ENCODE measurements at regions not wholly inside any gene's neighbourhood (a gene's known extent, or its start where the extent isn't known, plus 50 kb on each side); places are given as distances from the start of the nearest gene placed in this dataset.

DNA sequence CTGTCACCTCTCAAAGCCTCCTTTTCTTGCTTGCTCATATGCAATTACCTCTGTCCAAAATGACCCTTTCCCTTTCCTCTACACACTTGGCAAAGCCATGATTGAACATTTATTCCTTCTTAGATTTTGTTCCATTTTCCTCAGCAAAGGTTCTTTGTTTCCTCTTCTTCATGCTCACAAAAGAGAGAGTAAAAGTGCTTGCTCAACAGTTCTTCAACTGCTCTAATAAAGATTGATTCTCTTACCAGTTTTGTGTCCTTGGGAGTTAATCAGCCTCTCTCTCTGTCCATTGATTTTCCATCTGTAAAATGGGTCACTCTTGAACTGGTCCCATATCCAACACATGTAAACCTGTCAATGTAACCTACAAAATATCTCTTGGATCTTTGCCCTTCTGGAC lies 186.4 kb downstream of the WNT5A start:
- no peaks in the 10 kb centered on the region for H4K20me1 ChIP-seq (ENCODE audit: insufficient read depth, low read length, poor library complexity, severe bottlenecking)
- H3K9me2 ChIP-seq (replicated peaks; ENCODE audit: low read depth, low read length), result no peaks in the 10 kb centered on the region
- H3K9me3 ChIP-seq (ENCODE audit: insufficient read depth, low read depth, low read length), result no peaks in the 10 kb centered on the region
- H3K36me3 ChIP-seq (ENCODE audit: insufficient read depth, low read length), result no peaks in the 10 kb centered on the region
- no peak overlapping the region for H2AFZ ChIP-seq (ENCODE audit: low read length)
- no peaks in the 10 kb centered on the region for H3F3A ChIP-seq (ENCODE audit: low read depth)
- no peaks in the 10 kb centered on the region for H3K4me1 ChIP-seq (ENCODE audit: insufficient read depth, low read length, poor library complexity, severe bottlenecking)
- H3K27me3 ChIP-seq (ENCODE audit: insufficient read depth, low read length, poor library complexity, severe bottlenecking), result no peaks in the 10 kb centered on the region
- H3K4me2 ChIP-seq (ENCODE audit: low read depth, low read length, poor library complexity, severe bottlenecking), result no peak overlapping the region
- no peak overlapping the region for H3K4me3 ChIP-seq (ENCODE audit: low read length, poor library complexity, severe bottlenecking)
- no peaks in the 10 kb centered on the region for H3K79me2 ChIP-seq (ENCODE audit: insufficient read depth, low read length)
- TF ChIP-seq EZH2phosphoT487 (IDR thresholded peaks at IDR 0.05; ENCODE audit: borderline replicate concordance), result no peak
- TF ChIP-seq, protein P1, sequence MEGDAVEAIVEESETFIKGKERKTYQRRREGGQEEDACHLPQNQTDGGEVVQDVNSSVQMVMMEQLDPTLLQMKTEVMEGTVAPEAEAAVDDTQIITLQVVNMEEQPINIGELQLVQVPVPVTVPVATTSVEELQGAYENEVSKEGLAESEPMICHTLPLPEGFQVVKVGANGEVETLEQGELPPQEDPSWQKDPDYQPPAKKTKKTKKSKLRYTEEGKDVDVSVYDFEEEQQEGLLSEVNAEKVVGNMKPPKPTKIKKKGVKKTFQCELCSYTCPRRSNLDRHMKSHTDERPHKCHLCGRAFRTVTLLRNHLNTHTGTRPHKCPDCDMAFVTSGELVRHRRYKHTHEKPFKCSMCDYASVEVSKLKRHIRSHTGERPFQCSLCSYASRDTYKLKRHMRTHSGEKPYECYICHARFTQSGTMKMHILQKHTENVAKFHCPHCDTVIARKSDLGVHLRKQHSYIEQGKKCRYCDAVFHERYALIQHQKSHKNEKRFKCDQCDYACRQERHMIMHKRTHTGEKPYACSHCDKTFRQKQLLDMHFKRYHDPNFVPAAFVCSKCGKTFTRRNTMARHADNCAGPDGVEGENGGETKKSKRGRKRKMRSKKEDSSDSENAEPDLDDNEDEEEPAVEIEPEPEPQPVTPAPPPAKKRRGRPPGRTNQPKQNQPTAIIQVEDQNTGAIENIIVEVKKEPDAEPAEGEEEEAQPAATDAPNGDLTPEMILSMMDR (conservative IDR thresholded peaks at IDR 0.05; ENCODE audit: low read length), result no peak
- no peak overlapping the region for H3K9ac ChIP-seq (ENCODE audit: low read depth, low read length, poor library complexity, severe bottlenecking)

DNA sequence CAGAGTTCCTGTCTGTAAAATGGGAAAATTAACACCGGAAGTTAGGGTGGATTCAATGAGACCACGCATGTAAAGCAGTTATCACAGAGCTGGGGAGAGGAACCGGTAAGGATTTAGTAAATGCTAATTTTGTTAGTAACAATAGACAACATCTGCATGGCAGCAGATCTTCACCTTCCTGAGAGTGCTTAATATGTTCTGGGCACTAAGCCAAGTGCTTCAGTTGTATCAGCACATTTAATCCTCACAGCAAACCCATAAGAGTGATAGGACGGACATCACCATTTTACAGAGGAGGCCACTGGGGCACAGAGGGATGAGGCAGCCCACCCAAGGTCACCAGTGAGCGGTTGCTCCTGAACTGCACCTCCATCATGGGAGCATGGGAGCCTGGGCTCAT lies 189.4 kb downstream of the WNT5A start:
- no peaks in the 10 kb centered on the region for H4K20me1 ChIP-seq (ENCODE audit: insufficient read depth, low read length, poor library complexity, severe bottlenecking)
- H3K27me3 ChIP-seq (ENCODE audit: insufficient read depth, low read length, poor library complexity, severe bottlenecking), result no peaks in the 10 kb centered on the region
- no peaks in the 10 kb centered on the region for H3K4me1 ChIP-seq (ENCODE audit: insufficient read depth, low read length, poor library complexity, severe bottlenecking)
- H3K9me3 ChIP-seq (ENCODE audit: insufficient read depth, low read depth, low read length), result no peaks in the 10 kb centered on the region
- no peak for TF ChIP-seq EZH2phosphoT487 (IDR thresholded peaks at IDR 0.05; ENCODE audit: borderline replicate concordance)
- TF ChIP-seq, protein P1 (conservative IDR thresholded peaks at IDR 0.05; ENCODE audit: low read length), result no peak
- no peaks in the 10 kb centered on the region for H3K79me2 ChIP-seq (ENCODE audit: insufficient read depth, low read length)
- H3K4me3 ChIP-seq (ENCODE audit: low read length, poor library complexity, severe bottlenecking), result no peak overlapping the region
- H3K9ac ChIP-seq (ENCODE audit: low read depth, low read length, poor library complexity, severe bottlenecking), result no peak overlapping the region
- no peaks in the 10 kb centered on the region for H3K36me3 ChIP-seq (ENCODE audit: insufficient read depth, low read length)
- H2AFZ ChIP-seq (ENCODE audit: low read length), result no peak overlapping the region
- no peaks in the 10 kb centered on the region for H3K9me2 ChIP-seq (replicated peaks; ENCODE audit: low read depth, low read length)
- no peaks in the 10 kb centered on the region for H3F3A ChIP-seq (ENCODE audit: low read depth)
- H3K4me2 ChIP-seq (ENCODE audit: low read depth, low read length, poor library complexity, severe bottlenecking), result no peak overlapping the region

DNA sequence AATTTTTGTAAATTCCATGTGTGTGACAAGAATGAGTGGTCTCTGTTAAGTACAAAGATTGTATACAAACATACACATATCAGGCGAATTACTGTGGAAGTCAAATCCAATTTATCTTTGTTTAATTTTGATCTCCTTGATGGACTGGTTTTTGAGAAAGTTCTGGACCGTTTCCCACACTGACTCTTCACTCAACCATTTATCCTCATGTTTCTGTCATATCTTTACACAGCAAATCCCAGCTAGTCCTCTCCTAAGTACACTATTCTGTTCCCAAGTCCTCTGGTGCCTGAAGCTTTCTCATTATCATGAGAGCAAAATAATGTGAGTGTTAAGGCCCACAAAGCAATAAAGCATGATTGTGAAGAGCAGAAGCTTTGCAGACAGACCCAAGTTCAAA lies 189.9 kb downstream of the WNT5A start:
- Histone ChIP-seq H3K79me2 (ENCODE audit: insufficient read depth, low read length) (no peaks in the 10 kb centered on the region), H3K4me1 (ENCODE audit: insufficient read depth, low read length, poor library complexity, severe bottlenecking) (no peaks in the 10 kb centered on the region), H4K20me1 (ENCODE audit: insufficient read depth, low read length, poor library complexity, severe bottlenecking) (no peaks in the 10 kb centered on the region), H3K4me2 (ENCODE audit: low read depth, low read length, poor library complexity, severe bottlenecking) (no peak overlapping the region), H3K9me2 (replicated peaks; ENCODE audit: low read depth, low read length) (no peaks in the 10 kb centered on the region), H3K4me3 (ENCODE audit: low read length, poor library complexity, severe bottlenecking) (no peak overlapping the region), H2AFZ (ENCODE audit: low read length) (no peak overlapping the region), H3K9me3 (ENCODE audit: insufficient read depth, low read depth, low read length) (no peaks in the 10 kb centered on the region), H3F3A (ENCODE audit: low read depth) (no peaks in the 10 kb centered on the region), H3K9ac (ENCODE audit: low read depth, low read length, poor library complexity, severe bottlenecking) (no peak overlapping the region), H3K36me3 (ENCODE audit: insufficient read depth, low read length) (no peaks in the 10 kb centered on the region), H3K27me3 (ENCODE audit: insufficient read depth, low read length, poor library complexity, severe bottlenecking) (no peaks in the 10 kb centered on the region)
- TF ChIP-seq, protein P1 (conservative IDR thresholded peaks at IDR 0.05; ENCODE audit: low read length), result no peak
- TF ChIP-seq EZH2phosphoT487 (IDR thresholded peaks at IDR 0.05; ENCODE audit: borderline replicate concordance), result no peak

Measured in Loucy (cell line).